ENCODE measurements at regions not wholly inside any gene's neighbourhood (a gene's known extent, or its start where the extent isn't known, plus 50 kb on each side); places are given as distances from the start of the nearest gene placed in this dataset.

DNA sequence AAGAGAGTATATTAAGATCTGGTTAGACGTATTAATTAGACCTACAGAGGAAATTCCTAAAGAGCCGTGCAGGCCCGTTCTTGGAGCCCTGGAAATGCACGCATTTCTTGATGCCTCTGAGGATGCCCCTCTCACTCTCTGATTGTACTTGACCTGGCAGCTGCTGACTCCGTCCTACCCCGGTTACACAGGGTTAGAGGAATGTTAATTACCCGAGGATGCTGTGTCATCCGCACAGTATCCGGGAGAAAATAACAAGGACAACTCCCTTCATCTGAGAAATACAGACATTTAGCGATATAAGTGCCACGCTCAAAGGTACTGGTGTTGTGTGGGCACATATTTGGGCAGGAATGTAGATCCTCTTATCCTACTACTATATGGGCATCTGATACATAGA lies 404.6 kb upstream of the FAT1 start:
- Histone ChIP-seq H3K36me3 (ENCODE audit: control insufficient read depth in 2 of 4, insufficient read depth in 4 of 4, low read length in 3 of 4) (no peaks in the 10 kb centered on the region), H2BK120ac (replicated peaks; ENCODE audit: low read depth, low read length) (no peak overlapping the region), H4K5ac (ENCODE audit: insufficient read length, low read depth, low read length) (no peak overlapping the region), H2BK15ac (ENCODE audit: low read length) (no peak overlapping the region), H3K4me2 (ENCODE audit: insufficient read depth in 1 of 2, low read depth in 2 of 2, low read length in 2 of 2) (no peak overlapping the region), H2AK5ac (ENCODE audit: low read depth, low read length) (no peak overlapping the region), H3K79me1 (ENCODE audit: low read depth, low read length) (no peaks in the 10 kb centered on the region), H3K79me2 (ENCODE audit: control insufficient read depth in 1 of 2, insufficient read depth in 2 of 2, low read length in 2 of 2) (no peaks in the 10 kb centered on the region), H2AFZ (ENCODE audit: low read length) (no peak overlapping the region), H3K9me3 (ENCODE audit: insufficient read depth in 2 of 2, low read depth in 1 of 2, low read length in 1 of 2) (no peaks in the 10 kb centered on the region), H3K4me1 (replicated peaks in 1 of 4; ENCODE audit: control insufficient read depth in 3 of 4, insufficient read depth in 4 of 4, low read length in 3 of 4) (no peaks in the 10 kb centered on the region), H3K18ac (ENCODE audit: extremely low read depth, low read length) (no peak overlapping the region), H3K14ac (ENCODE audit: insufficient read length) (no peak overlapping the region), H4K91ac (replicated peaks; ENCODE audit: insufficient read length, low read length) (no peak overlapping the region), H3K9ac (replicated peaks in 1 of 4; ENCODE audit: extremely low read depth in 1 of 4, low read depth in 3 of 4, low read length in 3 of 4) (no peak overlapping the region), H3K4me3 (ENCODE audit: extremely low read depth in 1 of 4, insufficient read depth in 2 of 4, low read depth in 3 of 4, low read length in 4 of 4) (no peak overlapping the region), H3K56ac (replicated peaks; ENCODE audit: insufficient read length, low read depth, low read length) (no peak overlapping the region), H3K4ac (replicated peaks; ENCODE audit: insufficient read length, low read depth, low read length) (no peak overlapping the region), H2BK12ac (ENCODE audit: low read depth, low read length) (no peak overlapping the region), H4K20me1 (replicated peaks in 1 of 2; ENCODE audit: control insufficient read depth in 1 of 2, insufficient read depth in 2 of 2, low read length in 2 of 2) (no peaks in the 10 kb centered on the region), H4K8ac (ENCODE audit: extremely low read depth, insufficient read depth, low read length) (no peak overlapping the region), H2BK20ac (ENCODE audit: low read length) (no peak overlapping the region), H3K23ac (ENCODE audit: insufficient read length) (no peak overlapping the region), H3K27me3 (replicated peaks in 1 of 4; ENCODE audit: control insufficient read depth in 3 of 4, extremely low read depth in 1 of 4, insufficient read depth in 3 of 4, low read length in 3 of 4) (no peaks in the 10 kb centered on the region), H2BK5ac (ENCODE audit: low read depth, low read length) (no peak overlapping the region), H3K27ac (ENCODE audit: low read depth, low read length) (no peak overlapping the region), H3K23me2 (ENCODE audit: low read depth, low read length) (no peaks in the 10 kb centered on the region)
- no peak for FAIRE-seq
- ChIA-PET CTCF (ENCODE audit: partially characterized antibody) (no interaction called here), POLR2A (ENCODE audit: partially characterized antibody) (no interaction called here)
- 89% methylated on average over 11 of the region's 11 CpGs; no CpG with 5 or more reads in 1 of the 2 experiments for WGBS, 2 experiments (ENCODE audit: extremely low coverage in 1 of 2, insufficient coverage in 1 of 2, insufficient read length in 1 of 2, insufficient replicate concordance in 2 of 2, low coverage in 1 of 2, low lambda C conversion rate in 2 of 2, missing lambda C conversion rate in 1 of 2)
- no peak for TF ChIP-seq RXRA (IDR thresholded peaks at IDR 0.05; ENCODE audit: insufficient read depth, low read depth, low read length)
- TF ChIP-seq CTBP2 (IDR thresholded peaks at IDR 0.05; ENCODE audit: borderline replicate concordance, insufficient read depth, insufficient read length, low read length) = no peak
- TF ChIP-seq CREB1 (IDR thresholded peaks at IDR 0.05) = no peak
- no peak for TF ChIP-seq KDM4A (IDR thresholded peaks at IDR 0.05; ENCODE audit: low read depth, low read length, severe bottlenecking)
- TF ChIP-seq JUN (IDR thresholded peaks at IDR 0.05; ENCODE audit: low read depth, low read length) = no peak
- no peak for TF ChIP-seq SAP30 (IDR thresholded peaks at IDR 0.05; ENCODE audit: insufficient read depth, insufficient replicate concordance, low read length)
- TF ChIP-seq POLR2AphosphoS5 (IDR thresholded peaks at IDR 0.05; ENCODE audit: low read depth, low read length) = no peak
- TF ChIP-seq EGR1 (IDR thresholded peaks at IDR 0.05; ENCODE audit: borderline replicate concordance, low read depth, low read length) = no peak
- TF ChIP-seq CHD2 (IDR thresholded peaks at IDR 0.05; ENCODE audit: low read length) = no peak
- no peak for TF ChIP-seq HDAC6 (IDR thresholded peaks at IDR 0.05; ENCODE audit: low read depth, low read length)
- TF ChIP-seq, protein P1, sequence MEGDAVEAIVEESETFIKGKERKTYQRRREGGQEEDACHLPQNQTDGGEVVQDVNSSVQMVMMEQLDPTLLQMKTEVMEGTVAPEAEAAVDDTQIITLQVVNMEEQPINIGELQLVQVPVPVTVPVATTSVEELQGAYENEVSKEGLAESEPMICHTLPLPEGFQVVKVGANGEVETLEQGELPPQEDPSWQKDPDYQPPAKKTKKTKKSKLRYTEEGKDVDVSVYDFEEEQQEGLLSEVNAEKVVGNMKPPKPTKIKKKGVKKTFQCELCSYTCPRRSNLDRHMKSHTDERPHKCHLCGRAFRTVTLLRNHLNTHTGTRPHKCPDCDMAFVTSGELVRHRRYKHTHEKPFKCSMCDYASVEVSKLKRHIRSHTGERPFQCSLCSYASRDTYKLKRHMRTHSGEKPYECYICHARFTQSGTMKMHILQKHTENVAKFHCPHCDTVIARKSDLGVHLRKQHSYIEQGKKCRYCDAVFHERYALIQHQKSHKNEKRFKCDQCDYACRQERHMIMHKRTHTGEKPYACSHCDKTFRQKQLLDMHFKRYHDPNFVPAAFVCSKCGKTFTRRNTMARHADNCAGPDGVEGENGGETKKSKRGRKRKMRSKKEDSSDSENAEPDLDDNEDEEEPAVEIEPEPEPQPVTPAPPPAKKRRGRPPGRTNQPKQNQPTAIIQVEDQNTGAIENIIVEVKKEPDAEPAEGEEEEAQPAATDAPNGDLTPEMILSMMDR (IDR thresholded peaks at IDR 0.05; ENCODE audit: control extremely low read depth in 1 of 3, insufficient read depth in 1 of 3, low read depth in 1 of 3, low read length in 3 of 3) = no peak
- no peak for TF ChIP-seq SIRT6 (IDR thresholded peaks at IDR 0.05; ENCODE audit: low read length)
- no peak for TF ChIP-seq YY1 (IDR thresholded peaks at IDR 0.05; ENCODE audit: low read depth, low read length)
- TF ChIP-seq CBX8 (IDR thresholded peaks at IDR 0.05; ENCODE audit: borderline replicate concordance, low read depth, low read length) = no peak
- no peak for DNase-seq (ENCODE audit: low read depth in 1 of 2, low spot score in 2 of 2)

All from H1 (cell line).